NCI-H69 (cell line): ENCODE measurements at regions not wholly inside any gene's neighbourhood (a gene's known extent, or its start where the extent isn't known, plus 50 kb on each side); places are given as distances from the start of the nearest gene placed in this dataset.
A peak's percentile ranks its signal among the peaks of the same experiment; 100 is the strongest.

Experiments
- DNase-seq: peaks from one replicate; lab custom pipeline; 2025; lab: John Stamatoyannopoulos, UW

- no peak for DNase-seq
Measured at GRCh38 chr10:61356354-61356753, 96.8 kb downstream of the TMEM26 start.

GRCh38 chr10:61355211-61355610 lies 98.0 kb downstream of the TMEM26 start:
- DNase-seq, result no peak

GRCh38 chr10:61354401-61354975 lies 98.7 kb downstream of the TMEM26 start:
- no peak for DNase-seq

GRCh38 chr10:61350794-61351193 lies 102.4 kb downstream of the TMEM26 start:
- DNase-seq, result no peak

GRCh38 chr10:61350068-61350467 lies 103.1 kb downstream of the TMEM26 start:
- no peak for DNase-seq

GRCh38 chr10:61346796-61347413 lies 106.3 kb downstream of the TMEM26 start:
- peak; percentile 57 for DNase-seq

GRCh38 chr10:61343796-61344195 lies 109.4 kb downstream of the TMEM26 start:
- DNase-seq, result no peak

GRCh38 chr10:61342858-61343572 lies 110.2 kb downstream of the TMEM26 start:
- peak; percentile 6 for DNase-seq

- DNase-seq, result no peak
Measured at GRCh38 chr10:61341008-61341407, 112.2 kb downstream of the TMEM26 start.

- DNase-seq, result no peak
Measured at GRCh38 chr10:61338146-61338545, 115.0 kb downstream of the TMEM26 start.

GRCh38 chr10:61337741-61338140 lies 115.4 kb downstream of the TMEM26 start:
- DNase-seq, result no peak

GRCh38 chr10:61336831-61337230 lies 116.3 kb downstream of the TMEM26 start:
- DNase-seq, result no peak

- DNase-seq, result no peak
Measured at GRCh38 chr10:61335359-61335758, 117.8 kb downstream of the TMEM26 start.

- peak; percentile 61 for DNase-seq
Measured at GRCh38 chr10:61332581-61332980, 120.6 kb downstream of the TMEM26 start.

GRCh38 chr10:61330669-61331068 lies 122.5 kb downstream of the TMEM26 start:
- DNase-seq, result peak; percentile 88

GRCh38 chr10:61329854-61330253 lies 123.3 kb downstream of the TMEM26 start:
- no peak for DNase-seq

- DNase-seq, result no peak
Measured at GRCh38 chr10:61325223-61325960, 127.8 kb downstream of the TMEM26 start.

GRCh38 chr10:61323726-61324125 lies 129.5 kb downstream of the TMEM26 start:
- DNase-seq, result no peak

- no peak for DNase-seq
Measured at GRCh38 chr10:61321041-61321857, 131.9 kb downstream of the TMEM26 start.

GRCh38 chr10:61320257-61320587 lies 133.0 kb downstream of the TMEM26 start:
- DNase-seq, result no peak

GRCh38 chr10:61319386-61320256 lies 133.6 kb downstream of the TMEM26 start:
- DNase-seq, result no peak
